ENCODE measurements at regions not wholly inside any gene's neighbourhood (a gene's known extent, or its start where the extent isn't known, plus 50 kb on each side); places are given as distances from the start of the nearest gene placed in this dataset.
"Not testable (repeated sequence)": the region's sequence is repeated elsewhere in the genome, so short reads cannot be mapped to it uniquely, and the experiment has no call there.

DNA sequence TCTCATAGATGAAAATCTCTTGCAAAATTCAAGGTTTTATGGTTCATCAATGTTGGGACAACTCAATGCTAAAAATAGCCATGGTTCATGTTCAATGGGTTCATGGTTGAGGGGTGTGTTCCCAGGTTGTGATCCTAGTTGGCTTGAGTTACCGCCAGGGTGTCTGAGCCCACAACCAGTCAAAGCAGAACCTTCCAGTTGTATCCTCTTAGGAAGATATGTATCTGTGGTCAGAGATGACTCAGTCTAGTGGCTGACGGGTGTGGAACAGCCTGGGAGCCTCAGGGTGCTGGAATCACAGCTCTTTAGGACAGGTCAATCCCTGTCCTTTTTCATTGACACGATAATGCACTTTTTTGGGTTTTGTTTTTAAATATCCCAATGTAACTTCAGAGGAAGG lies 192.3 kb upstream of the NR3C2 start:
- TF ChIP-seq, protein P1, sequence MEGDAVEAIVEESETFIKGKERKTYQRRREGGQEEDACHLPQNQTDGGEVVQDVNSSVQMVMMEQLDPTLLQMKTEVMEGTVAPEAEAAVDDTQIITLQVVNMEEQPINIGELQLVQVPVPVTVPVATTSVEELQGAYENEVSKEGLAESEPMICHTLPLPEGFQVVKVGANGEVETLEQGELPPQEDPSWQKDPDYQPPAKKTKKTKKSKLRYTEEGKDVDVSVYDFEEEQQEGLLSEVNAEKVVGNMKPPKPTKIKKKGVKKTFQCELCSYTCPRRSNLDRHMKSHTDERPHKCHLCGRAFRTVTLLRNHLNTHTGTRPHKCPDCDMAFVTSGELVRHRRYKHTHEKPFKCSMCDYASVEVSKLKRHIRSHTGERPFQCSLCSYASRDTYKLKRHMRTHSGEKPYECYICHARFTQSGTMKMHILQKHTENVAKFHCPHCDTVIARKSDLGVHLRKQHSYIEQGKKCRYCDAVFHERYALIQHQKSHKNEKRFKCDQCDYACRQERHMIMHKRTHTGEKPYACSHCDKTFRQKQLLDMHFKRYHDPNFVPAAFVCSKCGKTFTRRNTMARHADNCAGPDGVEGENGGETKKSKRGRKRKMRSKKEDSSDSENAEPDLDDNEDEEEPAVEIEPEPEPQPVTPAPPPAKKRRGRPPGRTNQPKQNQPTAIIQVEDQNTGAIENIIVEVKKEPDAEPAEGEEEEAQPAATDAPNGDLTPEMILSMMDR (IDR thresholded peaks at IDR 0.05; ENCODE audit: low read depth, low read length, missing control alignments): no peak
- no peak overlapping the region for H3K4me3 ChIP-seq (ENCODE audit: low read depth, low read length)
- DNase-seq (ENCODE audit: low read depth): no peak

DNA sequence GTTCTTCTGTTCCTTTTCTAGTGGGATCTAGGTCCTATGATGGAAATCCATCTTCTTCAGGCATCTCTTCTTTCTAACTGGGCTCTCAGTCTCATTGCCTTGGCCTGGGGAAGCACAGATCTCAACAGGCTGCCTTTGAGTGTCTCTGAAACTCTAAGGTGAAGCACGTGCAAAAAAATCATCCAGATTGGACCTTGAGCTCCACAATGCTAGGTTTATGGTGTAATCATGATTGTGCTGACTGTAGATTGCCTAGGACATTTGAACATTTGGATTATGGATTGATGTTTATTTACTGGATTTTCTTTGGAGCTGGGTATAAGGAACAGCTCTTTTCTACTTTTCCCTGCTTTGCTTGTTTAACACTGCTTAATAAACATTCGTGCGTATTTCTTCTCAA lies 191.5 kb upstream of the NR3C2 start:
- TF ChIP-seq, protein P1 (IDR thresholded peaks at IDR 0.05; ENCODE audit: low read depth, low read length, missing control alignments): no peak
- no peak overlapping the region for H3K4me3 ChIP-seq (ENCODE audit: low read depth, low read length)
- no peak for DNase-seq (ENCODE audit: low read depth)

GRCh38 chr4:148632476-148632875 lies 190.3 kb upstream of the NR3C2 start:
- TF ChIP-seq, protein P1 (IDR thresholded peaks at IDR 0.05; ENCODE audit: low read depth, low read length, missing control alignments): no peak
- DNase-seq (ENCODE audit: low read depth): no peak

DNA sequence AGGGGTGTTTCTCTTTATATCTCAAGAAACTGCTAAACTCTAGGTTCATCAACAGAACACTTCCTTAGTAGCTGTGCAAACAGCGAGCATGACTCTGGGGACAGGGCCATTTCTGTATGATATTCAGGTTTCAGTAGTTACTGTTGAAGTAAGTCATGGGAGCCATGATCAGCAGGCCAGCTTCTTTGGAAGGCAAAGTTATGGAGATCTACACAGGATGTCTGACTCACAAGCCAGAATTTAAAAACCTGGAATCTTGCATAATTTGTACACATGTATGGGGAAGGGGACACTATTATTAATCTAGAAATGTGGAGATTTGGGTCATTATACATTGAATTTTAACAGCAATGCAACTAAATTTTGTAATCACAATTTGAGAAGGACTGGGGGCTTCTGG lies 187.8 kb upstream of the NR3C2 start:
- TF ChIP-seq, protein P1 (IDR thresholded peaks at IDR 0.05; ENCODE audit: low read depth, low read length, missing control alignments): no peak
- H3K4me3 ChIP-seq (ENCODE audit: low read depth, low read length): no peak overlapping the region
- DNase-seq (ENCODE audit: low read depth): no peak

More at GRCh38 chr4:148632476-148632875, 190.3 kb upstream of the NR3C2 start:
- no peak overlapping the region for H3K4me3 ChIP-seq (ENCODE audit: low read depth, low read length)

DNA sequence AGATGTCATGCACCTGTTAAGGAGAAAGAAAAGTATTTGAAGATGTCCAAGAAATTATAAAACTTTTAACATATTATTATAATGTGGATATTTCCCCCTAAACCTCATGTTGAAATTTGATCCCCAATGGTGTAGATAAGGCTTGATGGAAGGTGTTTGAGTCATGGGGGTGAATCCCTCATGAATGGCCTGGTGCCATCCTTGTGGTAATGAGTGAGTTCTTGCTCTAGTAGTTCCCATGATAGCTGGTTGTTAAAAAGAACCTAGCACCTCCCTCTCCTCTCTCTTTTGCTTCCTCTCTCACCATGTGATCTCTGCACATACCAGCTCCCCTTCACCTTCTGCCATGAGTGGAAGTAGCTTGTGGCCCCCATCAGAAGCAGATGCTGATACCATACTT lies 176.6 kb upstream of the NR3C2 start:
- H3K4me3 ChIP-seq (ENCODE audit: low read depth, low read length): no peak overlapping the region
- DNase-seq (ENCODE audit: low read depth): no peak
- TF ChIP-seq, protein P1 (IDR thresholded peaks at IDR 0.05; ENCODE audit: low read depth, low read length, missing control alignments): no peak

- no peak overlapping the region for H3K4me3 ChIP-seq (ENCODE audit: low read depth, low read length)
- TF ChIP-seq, protein P1 (IDR thresholded peaks at IDR 0.05; ENCODE audit: low read depth, low read length, missing control alignments): no peak
These were observed 166.8 kb upstream of the NR3C2 start for GRCh38 chr4:148608968-148609367.

GRCh38 chr4:148598418-148599207 lies 156.4 kb upstream of the NR3C2 start:
- DNase-seq (ENCODE audit: low read depth); H3K4me3 ChIP-seq (ENCODE audit: low read depth, low read length): not testable (repeated sequence)

More at GRCh38 chr4:148608968-148609367, 166.8 kb upstream of the NR3C2 start:
- DNase-seq (ENCODE audit: low read depth): no peak
